ENCODE measurements at regions not wholly inside any gene's neighbourhood (a gene's known extent, or its start where the extent isn't known, plus 50 kb on each side); places are given as distances from the start of the nearest gene placed in this dataset.

DNA sequence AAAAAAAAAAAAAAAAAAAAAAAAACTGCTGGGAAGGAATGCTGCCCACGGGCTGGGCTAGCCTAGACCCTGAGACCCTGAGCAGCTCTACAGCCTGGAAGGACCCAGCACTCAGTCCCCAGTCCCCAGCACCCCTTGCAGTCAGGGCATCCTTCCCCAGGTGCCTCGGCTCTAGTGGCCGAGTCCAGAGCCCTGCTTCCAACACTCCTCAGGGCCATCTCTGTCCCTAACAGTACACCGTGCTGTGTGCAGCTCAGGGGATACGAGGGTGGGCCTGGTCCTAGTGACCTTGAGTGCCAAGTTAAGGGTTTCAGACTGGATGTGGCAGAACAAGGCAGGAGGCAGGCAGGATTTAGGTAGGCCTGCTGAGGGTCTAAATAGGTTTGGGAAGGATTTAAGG is 50.2 kb upstream of the LRP8 start:
- POLR2A ChIA-PET, result no interaction called here
- CTCF ChIA-PET, result no interaction called here

DNA sequence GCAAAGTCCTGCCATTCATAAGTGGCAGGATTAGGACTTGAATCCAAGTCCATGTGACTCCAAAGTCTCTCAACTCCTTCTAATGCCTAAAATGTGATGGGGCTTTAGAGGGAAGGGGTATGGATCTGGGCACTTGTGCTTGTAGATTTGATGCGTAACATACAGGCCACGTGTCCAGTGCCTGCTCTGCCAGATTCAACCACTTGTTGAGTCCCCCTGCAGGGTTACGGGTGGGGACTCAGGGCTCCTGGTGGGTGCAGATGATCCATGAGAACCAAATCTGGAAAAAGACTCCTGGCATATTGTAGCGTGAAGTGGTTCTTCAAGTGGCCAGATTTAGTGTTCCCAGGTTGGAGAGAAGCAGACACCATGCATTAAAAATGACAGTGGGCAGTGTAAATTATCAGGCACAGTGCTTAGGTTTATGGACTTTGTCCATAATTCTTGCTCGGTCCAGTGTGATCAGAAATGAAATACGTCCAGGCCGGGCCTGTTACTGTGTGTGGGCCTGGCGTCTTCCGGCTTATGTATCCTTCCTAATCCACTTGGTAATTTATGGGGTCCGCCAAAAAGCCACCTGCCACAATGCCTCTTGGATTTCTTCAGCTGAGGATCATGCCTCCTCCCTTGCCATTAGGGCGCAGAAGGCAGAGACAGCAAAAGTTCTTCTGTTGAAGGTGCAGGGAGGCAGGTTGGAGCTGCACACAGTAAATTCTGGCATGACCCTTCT is 51.2 kb upstream of the LRP8 start:
- POLR2A ChIA-PET, result no interaction called here
- CTCF ChIA-PET, result no interaction called here

GRCh38 chr1:53379662-53380002 is 51.8 kb upstream of the LRP8 start:
- ChIA-PET POLR2A (no interaction called here), CTCF (no interaction called here)

DNA sequence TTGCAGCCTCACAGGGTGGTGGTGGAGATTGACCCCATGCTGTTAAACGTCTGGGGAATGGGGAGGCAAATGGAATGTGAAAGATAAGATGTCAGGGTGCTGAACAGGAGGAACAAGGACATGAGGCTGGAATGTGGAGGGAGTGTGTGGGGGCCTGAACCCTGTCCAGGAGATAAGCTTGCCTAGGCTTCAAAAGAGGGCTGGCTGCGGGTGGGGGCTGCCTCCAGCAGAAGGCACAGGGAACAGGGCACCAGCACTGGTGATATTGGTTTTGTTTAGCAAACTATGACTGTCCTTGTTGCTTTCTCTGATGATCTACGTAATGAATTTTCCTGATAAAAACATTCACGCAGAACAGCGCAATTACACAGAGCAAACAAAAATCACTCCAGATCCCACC is 52.4 kb upstream of the LRP8 start:
- ChIA-PET POLR2A (no interaction called here), CTCF (no interaction called here)

- ChIA-PET CTCF (no interaction called here), POLR2A (no interaction called here)
These were observed 54.0 kb upstream of the LRP8 start for GRCh38 chr1:53381790-53382401.

DNA sequence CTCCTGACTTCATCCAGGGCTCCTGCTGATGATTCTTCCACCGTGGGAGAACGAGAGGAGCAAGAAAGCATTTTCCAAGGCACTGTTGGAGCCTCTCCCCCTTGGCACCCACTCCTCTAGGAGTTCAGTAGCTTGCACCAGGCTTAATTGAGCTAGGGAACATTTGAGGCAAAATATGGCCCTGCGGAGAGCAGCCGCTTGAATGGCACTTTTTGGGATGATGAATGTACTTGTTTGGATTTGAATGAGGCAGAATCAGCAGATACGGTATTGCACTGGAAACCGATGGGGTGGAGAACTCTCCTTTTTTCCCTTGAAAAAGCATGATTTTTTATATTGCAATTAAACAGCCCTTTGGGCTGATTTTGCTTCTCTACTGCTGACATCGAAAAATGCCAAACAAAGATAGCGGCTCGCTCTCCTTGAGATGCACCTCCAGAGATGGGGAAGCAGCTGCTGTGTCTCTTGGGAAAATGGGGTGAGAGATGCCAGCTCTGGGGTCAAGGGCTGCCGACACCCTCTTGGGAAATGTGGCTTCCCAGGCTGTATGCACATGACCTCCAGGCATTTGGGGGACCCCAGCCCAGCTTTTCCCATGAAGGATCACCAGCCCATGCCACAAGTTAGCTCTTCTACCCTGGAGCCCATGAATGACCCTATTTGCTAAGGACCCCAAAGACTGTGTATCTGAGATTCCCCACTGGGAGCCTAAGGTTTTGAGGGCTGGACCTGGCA is 55.4 kb upstream of the LRP8 start:
- CTCF ChIA-PET, result interaction anchor here (1.0 to 1.3 kb wide), 2 partner anchors 10 to 14 kb away, joined by 3 read pairs; no protein-coding TSS in a partner anchor
- POLR2A ChIA-PET, result no interaction called here

DNA sequence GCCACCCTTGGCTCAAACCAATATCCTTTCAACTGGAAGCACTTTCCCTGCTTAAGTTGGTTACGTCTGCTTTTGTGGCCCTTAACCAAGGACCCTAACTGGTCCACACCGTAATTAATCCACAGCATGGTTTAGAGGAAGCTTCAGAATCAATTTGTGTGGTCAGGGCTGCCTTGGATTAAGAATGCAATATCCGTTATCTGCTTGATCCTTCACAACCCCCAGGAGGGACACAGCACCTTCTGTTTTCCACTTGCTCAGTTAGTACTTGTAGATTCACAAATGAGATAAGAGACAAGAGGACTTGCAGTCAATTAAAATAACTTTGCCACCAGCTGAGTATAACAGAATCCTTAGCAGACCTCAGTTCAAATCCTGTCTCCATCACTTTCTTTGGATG is 56.9 kb upstream of the LRP8 start:
- CTCF ChIA-PET, result interaction anchor here (1.0 kb wide), 1 partner anchor 106 kb away, joined by 4 read pairs; no protein-coding TSS in a partner anchor
- POLR2A ChIA-PET, result no interaction called here

DNA sequence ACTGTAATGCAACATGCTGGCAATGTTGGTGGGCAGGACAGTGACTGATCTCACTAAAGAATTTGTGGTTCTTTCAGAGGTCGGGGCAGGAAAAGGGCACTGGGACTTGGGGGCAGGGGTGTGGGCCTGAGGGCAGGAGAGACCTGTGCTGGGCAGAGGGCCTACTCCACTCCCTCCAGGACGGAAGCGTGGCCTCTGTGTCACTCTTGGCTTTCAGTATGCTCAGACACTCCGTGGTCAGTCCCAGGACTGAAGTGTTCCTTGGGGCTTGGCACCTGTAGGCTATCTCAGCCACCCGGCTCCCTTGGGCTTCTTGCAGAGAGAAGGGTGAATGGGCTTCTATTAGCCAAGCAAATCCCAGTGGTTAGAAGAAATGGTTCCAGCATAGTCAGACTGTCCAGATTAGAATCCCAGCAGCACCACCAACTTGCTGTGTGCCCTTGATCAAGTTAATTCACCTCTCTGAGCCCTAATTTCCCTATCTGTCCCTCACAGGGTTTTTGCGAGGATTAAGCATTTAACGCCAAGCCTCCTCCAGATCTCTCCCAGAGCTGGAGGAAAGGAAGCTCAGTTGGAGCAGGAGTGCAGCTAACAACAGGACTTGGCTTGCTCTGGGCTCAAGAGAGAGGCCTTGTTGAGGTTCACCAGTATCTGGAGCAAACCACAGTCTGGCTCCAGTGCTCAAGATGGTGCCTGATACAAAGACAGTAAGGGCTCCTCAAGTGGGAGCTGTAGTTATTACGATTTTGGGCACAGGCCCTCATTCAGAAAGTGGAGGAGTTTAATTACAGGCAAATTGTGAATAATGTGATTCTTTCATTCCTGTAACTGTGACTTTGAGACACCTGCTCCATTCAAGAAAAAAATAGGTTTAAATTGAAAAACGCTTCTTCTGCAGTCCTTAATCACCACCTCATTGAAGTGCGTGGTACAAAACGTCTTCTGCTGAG is 57.7 kb upstream of the LRP8 start:
- CTCF ChIA-PET, result interaction anchor here (1.0 to 1.4 kb wide), 2 partner anchors 107 kb away, joined by 4 read pairs; no protein-coding TSS in a partner anchor
- POLR2A ChIA-PET, result no interaction called here

GRCh38 chr1:53388963-53389362 is 61.1 kb upstream of the LRP8 start:
- CTCF ChIA-PET, result no interaction called here
- POLR2A ChIA-PET, result no interaction called here

DNA sequence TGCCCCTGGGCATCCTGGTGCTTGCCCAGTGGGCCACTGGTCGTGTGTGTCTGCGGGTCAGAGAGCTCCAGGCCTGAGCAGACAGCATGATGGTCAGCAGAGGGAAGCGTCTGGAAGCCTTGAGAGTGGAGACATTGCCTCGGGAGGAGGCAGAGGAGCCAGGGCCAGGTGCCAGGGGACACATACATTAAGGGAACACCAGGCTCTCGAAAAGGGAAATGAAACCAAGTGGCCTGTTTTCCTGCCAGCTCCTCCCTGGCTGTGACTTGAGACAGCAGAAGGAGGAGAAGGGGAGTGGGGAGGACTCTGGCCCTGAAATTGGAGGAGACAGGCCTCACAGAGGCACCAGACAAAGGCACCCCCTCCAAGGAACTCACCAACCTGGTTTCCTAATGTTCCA is 62.4 kb upstream of the LRP8 start:
- ChIA-PET POLR2A (no interaction called here), CTCF (no interaction called here)

DNA sequence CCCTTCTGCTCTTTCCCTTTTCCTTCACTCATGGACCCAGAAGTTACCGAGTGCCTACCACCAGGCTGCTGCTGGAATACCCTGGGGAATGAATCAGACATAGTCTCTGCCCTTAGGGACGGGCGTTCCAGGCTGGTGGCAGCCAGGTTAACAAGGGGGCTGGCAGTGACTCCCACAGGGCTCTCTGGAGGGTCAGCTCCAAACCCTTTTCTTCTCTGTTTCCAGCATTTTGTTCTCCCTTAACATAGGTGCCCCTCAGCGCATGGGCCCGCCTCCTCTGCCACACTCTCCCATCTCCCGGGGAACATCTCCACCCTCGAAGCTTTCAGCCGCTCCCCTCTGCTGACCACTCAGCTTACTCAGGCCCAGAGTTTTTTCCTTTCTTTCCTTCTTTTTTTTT is 62.9 kb upstream of the LRP8 start:
- POLR2A ChIA-PET, result no interaction called here
- CTCF ChIA-PET, result no interaction called here

- ChIA-PET POLR2A (no interaction called here), CTCF (interaction anchor here (1.1 kb wide), 1 partner anchor 113 kb away, joined by 6 read pairs; no protein-coding TSS in a partner anchor)
These were observed 63.4 kb upstream of the LRP8 start for GRCh38 chr1:53391296-53391695.

GRCh38 chr1:53391982-53392381 is 64.1 kb upstream of the LRP8 start:
- POLR2A ChIA-PET, result no interaction called here
- CTCF ChIA-PET, result interaction anchor here (0.8 to 2.4 kb wide), 7 partner anchors 12 to 113 kb away, joined by 3 to 15 read pairs (median 7); no protein-coding TSS in a partner anchor

DNA sequence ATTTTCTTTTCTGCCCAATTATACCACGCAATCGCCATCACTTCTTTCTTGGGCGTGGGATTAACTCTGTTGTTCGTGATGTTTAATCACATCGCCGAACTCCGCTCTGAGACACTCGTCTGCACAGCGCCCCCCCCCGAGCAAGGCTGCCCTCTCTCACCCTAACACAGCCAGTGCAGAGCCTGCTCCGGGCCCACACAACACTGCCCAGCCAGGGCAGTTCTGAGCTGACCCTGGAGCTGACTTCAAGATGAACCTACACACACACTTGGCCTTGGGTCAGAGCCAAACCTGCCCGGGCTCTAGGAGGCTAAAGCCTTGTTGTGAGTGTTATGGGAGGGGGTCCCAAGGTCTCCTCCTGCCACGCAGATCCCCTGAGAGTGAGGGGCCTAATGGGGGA is 64.6 kb upstream of the LRP8 start:
- POLR2A ChIA-PET, result no interaction called here
- CTCF ChIA-PET, result interaction anchor here (0.8 to 2.4 kb wide), 11 partner anchors 9 to 119 kb away, joined by 3 to 26 read pairs (median 7); no protein-coding TSS in a partner anchor

- CTCF ChIA-PET, result interaction anchor here (0.6 to 2.4 kb wide), 18 partner anchors 8 to 141 kb away, joined by 3 to 26 read pairs (median 6); no protein-coding TSS in a partner anchor
These were observed 65.5 kb upstream of the LRP8 start for GRCh38 chr1:53393325-53393792.

GRCh38 chr1:53394306-53394705 is 64.9 kb upstream of the DMRTB1 start:
- ChIA-PET CTCF (interaction anchor here (1.1 to 2.4 kb wide), 7 partner anchors 19 to 142 kb away, joined by 3 to 26 read pairs (median 7); no protein-coding TSS in a partner anchor), POLR2A (no interaction called here)

More at GRCh38 chr1:53393325-53393792, 65.5 kb upstream of the LRP8 start:
- POLR2A ChIA-PET, result interaction anchor here (0.6 kb wide), 1 partner anchor 115 kb away, joined by 3 read pairs; no protein-coding TSS in a partner anchor

GRCh38 chr1:53395671-53396215 is 63.5 kb upstream of the DMRTB1 start:
- POLR2A ChIA-PET, result no interaction called here
- CTCF ChIA-PET, result interaction anchor here (1.5 kb wide), 1 partner anchor 117 kb away, joined by 4 read pairs; no protein-coding TSS in a partner anchor

GRCh38 chr1:53396573-53397268 is 62.5 kb upstream of the DMRTB1 start:
- ChIA-PET CTCF (interaction anchor here (0.7 to 1.5 kb wide), 3 partner anchors 9 to 118 kb away, joined by 3 to 4 read pairs (median 3); no protein-coding TSS in a partner anchor), POLR2A (no interaction called here)

All from activated CD8-positive, alpha-beta memory T cell treated with anti-CD3 and anti-CD28 coated beads for 36 hours (primary cell).